B cell (primary cell): ENCODE measurements at regions not wholly inside any gene's neighbourhood (a gene's known extent, or its start where the extent isn't known, plus 50 kb on each side); places are given as distances from the start of the nearest gene placed in this dataset.

ENCODE experiments used
- EZH2 ChIP-seq: IDR thresholded peaks from 2 replicates; pipeline ENCODE4 v1.6.1; 2012; ENCODE audit warnings: borderline replicate concordance, low read depth, mild to moderate bottlenecking, moderate library complexity, low read length; ENCODE audit not compliant: insufficient read depth, poor library complexity, severe bottlenecking
- TF ChIP-seq, protein P1 (sequence below): fragments of 200-600 bp; IDR thresholded peaks from one replicate; pipeline ENCODE4 v1.8.0; 2022; ENCODE audit warnings: antibody characterized with exemption, mild to moderate bottlenecking

DNA sequence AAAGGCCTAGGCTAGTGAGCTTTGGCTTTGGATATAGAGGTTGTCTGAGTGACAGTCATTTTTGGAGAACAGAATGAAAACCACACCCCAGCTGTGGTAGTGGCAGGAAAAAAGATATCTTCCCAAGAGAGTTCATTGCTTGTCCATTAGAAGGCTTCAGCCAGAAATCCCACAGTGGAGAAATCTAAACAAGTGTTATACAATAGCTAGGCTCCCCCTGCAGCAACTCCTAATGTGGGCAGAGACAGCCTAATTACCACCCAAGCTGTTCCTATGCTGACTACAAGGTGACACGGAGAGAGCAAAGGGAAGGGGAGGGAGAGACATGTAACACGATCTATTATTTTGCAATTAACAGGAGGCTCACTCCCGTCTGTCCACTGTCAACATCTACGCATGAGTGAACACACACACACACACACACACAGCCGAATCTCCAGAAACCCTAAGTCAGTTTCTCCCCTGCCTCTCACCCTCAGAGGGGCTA lies 147.5 kb upstream of the TCF21 start:
- TF ChIP-seq, protein P1, sequence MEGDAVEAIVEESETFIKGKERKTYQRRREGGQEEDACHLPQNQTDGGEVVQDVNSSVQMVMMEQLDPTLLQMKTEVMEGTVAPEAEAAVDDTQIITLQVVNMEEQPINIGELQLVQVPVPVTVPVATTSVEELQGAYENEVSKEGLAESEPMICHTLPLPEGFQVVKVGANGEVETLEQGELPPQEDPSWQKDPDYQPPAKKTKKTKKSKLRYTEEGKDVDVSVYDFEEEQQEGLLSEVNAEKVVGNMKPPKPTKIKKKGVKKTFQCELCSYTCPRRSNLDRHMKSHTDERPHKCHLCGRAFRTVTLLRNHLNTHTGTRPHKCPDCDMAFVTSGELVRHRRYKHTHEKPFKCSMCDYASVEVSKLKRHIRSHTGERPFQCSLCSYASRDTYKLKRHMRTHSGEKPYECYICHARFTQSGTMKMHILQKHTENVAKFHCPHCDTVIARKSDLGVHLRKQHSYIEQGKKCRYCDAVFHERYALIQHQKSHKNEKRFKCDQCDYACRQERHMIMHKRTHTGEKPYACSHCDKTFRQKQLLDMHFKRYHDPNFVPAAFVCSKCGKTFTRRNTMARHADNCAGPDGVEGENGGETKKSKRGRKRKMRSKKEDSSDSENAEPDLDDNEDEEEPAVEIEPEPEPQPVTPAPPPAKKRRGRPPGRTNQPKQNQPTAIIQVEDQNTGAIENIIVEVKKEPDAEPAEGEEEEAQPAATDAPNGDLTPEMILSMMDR, result no peak
- no peak for TF ChIP-seq EZH2
